ENCODE measurements at regions not wholly inside any gene's neighbourhood (a gene's known extent, or its start where the extent isn't known, plus 50 kb on each side); places are given as distances from the start of the nearest gene placed in this dataset.

DNA sequence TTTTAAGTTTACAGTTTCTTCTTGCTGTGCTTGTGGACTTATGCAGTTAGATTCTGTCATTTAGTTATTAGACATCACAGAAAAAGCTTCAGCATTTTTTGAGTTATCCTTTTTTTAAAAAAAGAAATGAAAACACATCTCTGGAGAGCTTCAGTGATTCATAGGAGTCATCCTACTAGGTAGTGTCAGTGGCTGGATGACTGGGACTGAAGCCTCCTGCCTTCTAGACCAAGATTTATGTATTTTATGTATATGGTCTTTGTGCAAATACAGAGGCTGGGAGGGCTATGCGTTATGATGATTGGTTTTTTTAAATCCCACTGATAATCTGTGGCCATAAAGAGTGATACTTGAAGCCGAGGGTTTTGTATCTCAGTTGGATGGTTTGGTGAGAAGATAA lies 125.9 kb upstream of the JAG1 start:
- Histone ChIP-seq H3K4me1 (ENCODE audit: low read length) (peaks cover 3% of the 10 kb centered on the region), H3K4me2 (ENCODE audit: low read length) (no peak overlapping the region), H4K20me1 (ENCODE audit: insufficient read depth, low read length) (no peaks in the 10 kb centered on the region), H3K36me3 (replicated peaks; ENCODE audit: low read depth, low read length) (no peaks in the 10 kb centered on the region), H3K27me3 (ENCODE audit: low read depth, low read length) (peaks cover 47% of the 10 kb centered on the region), H3K4me3 (ENCODE audit: low read length) (no peak overlapping the region), H3K9me3 (ENCODE audit: insufficient read depth, low read length) (peaks cover 3% of the 10 kb centered on the region; the same call in 1 of the 2 replicates), H3K79me2 (ENCODE audit: low read length) (no peaks in the 10 kb centered on the region), H3K9ac (ENCODE audit: low read length) (no peak overlapping the region), H3K27ac (ENCODE audit: low read length) (no peak overlapping the region), H2AFZ (ENCODE audit: low read depth, low read length) (no peak overlapping the region)
- TF ChIP-seq, protein P1, sequence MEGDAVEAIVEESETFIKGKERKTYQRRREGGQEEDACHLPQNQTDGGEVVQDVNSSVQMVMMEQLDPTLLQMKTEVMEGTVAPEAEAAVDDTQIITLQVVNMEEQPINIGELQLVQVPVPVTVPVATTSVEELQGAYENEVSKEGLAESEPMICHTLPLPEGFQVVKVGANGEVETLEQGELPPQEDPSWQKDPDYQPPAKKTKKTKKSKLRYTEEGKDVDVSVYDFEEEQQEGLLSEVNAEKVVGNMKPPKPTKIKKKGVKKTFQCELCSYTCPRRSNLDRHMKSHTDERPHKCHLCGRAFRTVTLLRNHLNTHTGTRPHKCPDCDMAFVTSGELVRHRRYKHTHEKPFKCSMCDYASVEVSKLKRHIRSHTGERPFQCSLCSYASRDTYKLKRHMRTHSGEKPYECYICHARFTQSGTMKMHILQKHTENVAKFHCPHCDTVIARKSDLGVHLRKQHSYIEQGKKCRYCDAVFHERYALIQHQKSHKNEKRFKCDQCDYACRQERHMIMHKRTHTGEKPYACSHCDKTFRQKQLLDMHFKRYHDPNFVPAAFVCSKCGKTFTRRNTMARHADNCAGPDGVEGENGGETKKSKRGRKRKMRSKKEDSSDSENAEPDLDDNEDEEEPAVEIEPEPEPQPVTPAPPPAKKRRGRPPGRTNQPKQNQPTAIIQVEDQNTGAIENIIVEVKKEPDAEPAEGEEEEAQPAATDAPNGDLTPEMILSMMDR (IDR thresholded peaks at IDR 0.05; ENCODE audit: low read depth, low read length), result no peak
- TF ChIP-seq EZH2phosphoT487 (IDR thresholded peaks at IDR 0.05; ENCODE audit: low read depth), result no peak

DNA sequence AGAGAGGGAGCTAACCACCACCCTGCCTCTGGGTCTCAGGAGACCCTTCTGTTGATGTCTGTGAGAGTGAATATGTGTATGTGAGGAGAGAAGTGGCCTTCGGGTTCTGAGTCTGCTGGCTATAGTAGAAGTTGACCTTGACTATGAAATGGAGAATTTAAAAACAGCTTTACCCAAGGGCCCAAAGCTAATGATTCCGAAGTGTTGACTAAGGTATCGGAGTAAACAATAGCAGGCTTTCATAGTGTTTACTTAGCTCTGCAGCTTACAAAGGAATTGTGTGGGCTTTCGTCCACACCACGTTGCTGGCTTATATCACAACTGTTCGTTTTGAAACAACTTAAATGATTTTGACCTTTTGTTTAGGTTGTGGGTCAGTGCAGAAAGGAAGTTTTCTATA lies 126.5 kb upstream of the JAG1 start:
- no peak overlapping the region for H3K9ac ChIP-seq (ENCODE audit: low read length)
- no peaks in the 10 kb centered on the region for H3K79me2 ChIP-seq (ENCODE audit: low read length)
- TF ChIP-seq, protein P1 (IDR thresholded peaks at IDR 0.05; ENCODE audit: low read depth, low read length), result no peak
- TF ChIP-seq EZH2phosphoT487 (IDR thresholded peaks at IDR 0.05; ENCODE audit: low read depth), result no peak
- H3K4me2 ChIP-seq (ENCODE audit: low read length), result no peak overlapping the region
- H3K9me3 ChIP-seq (ENCODE audit: insufficient read depth, low read length), result peaks cover 3% of the 10 kb centered on the region; the same call in 1 of the 2 replicates
- H3K4me3 ChIP-seq (ENCODE audit: low read length), result no peak overlapping the region
- no peak overlapping the region for H3K27ac ChIP-seq (ENCODE audit: low read length)
- peaks cover 50% of the 10 kb centered on the region for H3K27me3 ChIP-seq (ENCODE audit: low read depth, low read length)
- no peak overlapping the region for H2AFZ ChIP-seq (ENCODE audit: low read depth, low read length)
- H3K36me3 ChIP-seq (replicated peaks; ENCODE audit: low read depth, low read length), result no peaks in the 10 kb centered on the region
- peaks cover 9% of the 10 kb centered on the region for H3K4me1 ChIP-seq (ENCODE audit: low read length)
- H4K20me1 ChIP-seq (ENCODE audit: insufficient read depth, low read length), result no peaks in the 10 kb centered on the region

DNA sequence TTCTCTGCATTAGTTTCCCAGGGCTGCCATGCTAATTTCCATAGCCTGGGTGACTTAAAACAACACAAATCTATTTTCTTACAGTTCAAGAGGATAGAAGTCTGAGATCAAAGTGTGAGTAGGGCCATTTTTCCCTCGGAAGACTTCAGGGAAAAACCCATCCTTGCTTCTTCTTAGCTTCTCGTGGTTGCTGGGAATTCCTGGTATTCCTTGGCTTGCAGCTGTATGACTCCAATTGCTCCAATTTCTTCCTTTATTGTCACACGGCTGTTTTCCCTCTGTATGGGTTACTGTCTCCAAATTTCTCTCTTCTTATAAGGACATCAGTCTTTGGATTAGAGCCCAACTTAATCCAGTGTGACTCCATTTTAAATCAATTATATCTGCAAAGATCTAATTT lies 128.4 kb upstream of the JAG1 start:
- H3K4me1 ChIP-seq (ENCODE audit: low read length), result peaks cover 12% of the 10 kb centered on the region

DNA sequence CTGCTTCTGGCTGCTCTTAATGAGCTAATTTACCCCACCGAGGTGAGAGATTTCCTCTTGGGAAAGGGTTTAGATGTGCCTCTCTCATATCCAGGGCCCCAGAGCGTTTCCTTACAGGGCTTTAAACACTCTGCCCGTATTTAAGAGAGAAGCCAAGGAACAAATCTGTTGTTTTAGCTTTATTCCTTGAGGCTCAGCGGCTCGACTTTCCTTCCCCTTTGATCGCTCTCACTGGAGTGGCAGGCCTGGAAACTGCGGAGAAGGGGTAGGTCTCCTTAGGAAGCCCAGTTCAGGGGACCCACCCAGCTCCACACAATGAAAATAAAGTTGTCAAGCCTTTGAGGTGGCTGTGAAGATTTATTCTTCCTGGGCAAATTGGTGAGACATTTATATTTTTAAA lies 132.0 kb upstream of the JAG1 start:
- TF ChIP-seq, protein P1 (IDR thresholded peaks at IDR 0.05; ENCODE audit: low read depth, low read length), result no peak
- no peak for TF ChIP-seq EZH2phosphoT487 (IDR thresholded peaks at IDR 0.05; ENCODE audit: low read depth)
- Histone ChIP-seq H3K9ac (ENCODE audit: low read length) (no peak overlapping the region), H4K20me1 (ENCODE audit: insufficient read depth, low read length) (no peaks in the 10 kb centered on the region), H3K79me2 (ENCODE audit: low read length) (no peaks in the 10 kb centered on the region), H2AFZ (ENCODE audit: low read depth, low read length) (no peak overlapping the region), H3K36me3 (replicated peaks; ENCODE audit: low read depth, low read length) (no peaks in the 10 kb centered on the region), H3K4me1 (ENCODE audit: low read length) (peaks cover 12% of the 10 kb centered on the region), H3K4me2 (ENCODE audit: low read length) (no peak overlapping the region), H3K27me3 (ENCODE audit: low read depth, low read length) (peaks cover 66% of the 10 kb centered on the region), H3K9me3 (ENCODE audit: insufficient read depth, low read length) (no peaks in the 10 kb centered on the region), H3K27ac (ENCODE audit: low read length) (no peak overlapping the region), H3K4me3 (ENCODE audit: low read length) (no peak overlapping the region)

More for the DNA sequence above, 128.4 kb upstream of the JAG1 start:
- TF ChIP-seq, protein P1 (IDR thresholded peaks at IDR 0.05; ENCODE audit: low read depth, low read length), result no peak
- no peak for TF ChIP-seq EZH2phosphoT487 (IDR thresholded peaks at IDR 0.05; ENCODE audit: low read depth)
- H3K4me3 ChIP-seq (ENCODE audit: low read length), result no peak overlapping the region
- H3K79me2 ChIP-seq (ENCODE audit: low read length), result no peaks in the 10 kb centered on the region
- H3K9me3 ChIP-seq (ENCODE audit: insufficient read depth, low read length), result peaks cover 3% of the 10 kb centered on the region; the same call in 1 of the 2 replicates
- no peak overlapping the region for H3K4me2 ChIP-seq (ENCODE audit: low read length)
- H3K27ac ChIP-seq (ENCODE audit: low read length), result no peak overlapping the region
- H2AFZ ChIP-seq (ENCODE audit: low read depth, low read length), result no peak overlapping the region
- no peak overlapping the region for H3K9ac ChIP-seq (ENCODE audit: low read length)
- H3K36me3 ChIP-seq (replicated peaks; ENCODE audit: low read depth, low read length), result no peaks in the 10 kb centered on the region
- H4K20me1 ChIP-seq (ENCODE audit: insufficient read depth, low read length), result no peaks in the 10 kb centered on the region
- peaks cover 58% of the 10 kb centered on the region for H3K27me3 ChIP-seq (ENCODE audit: low read depth, low read length)

Data from OCI-LY3 (cell line).